Muscle layer of colon (tissue), 2 donors: ENCODE measurements at regions not wholly inside any gene's neighbourhood (a gene's known extent, or its start where the extent isn't known, plus 50 kb on each side); places are given as distances from the start of the nearest gene placed in this dataset.
A peak's percentile ranks its signal among the peaks of the same experiment; 100 is the strongest.

ENCODE experiments used
- H3K27ac ChIP-seq: one replicate; pipeline ENCODE4 v1.7.0; 2013; ENCODE audit warnings: low read depth, mild to moderate bottlenecking, low read length, moderate library complexity
- H3K27me3 ChIP-seq, 2 donors: one replicate each; pipeline ENCODE4 v1.7.0; 2013; ENCODE audit warnings: low read length in 2 of 2, mild to moderate bottlenecking in 2 of 2; ENCODE audit not compliant: insufficient read depth in 2 of 2, control insufficient read depth in 1 of 2
- H3K36me3 ChIP-seq: one replicate; pipeline ENCODE4 v1.7.0; 2013; ENCODE audit warnings: mild to moderate bottlenecking, low read length; ENCODE audit not compliant: insufficient read depth
- H3K4me1 ChIP-seq: one replicate; pipeline ENCODE4 v1.7.0; 2013; ENCODE audit warnings: mild to moderate bottlenecking, low read length; ENCODE audit not compliant: insufficient read depth
- H3K4me3 ChIP-seq, 2 donors: one replicate each; pipeline ENCODE4 v1.7.0; 2013; ENCODE audit warnings: low read length in 2 of 2, low read depth in 1 of 2, mild to moderate bottlenecking in 1 of 2, moderate library complexity in 1 of 2
- H3K9ac ChIP-seq: one replicate; pipeline ENCODE4 v1.7.0; 2013; ENCODE audit warnings: low read length
- H3K9me3 ChIP-seq: one replicate; pipeline ENCODE4 v1.7.0; 2013; ENCODE audit warnings: mild to moderate bottlenecking, low read length
- donor health status: abdominal sarcoma.
- donor health status: Adenocarcinoma of cecum.

DNA sequence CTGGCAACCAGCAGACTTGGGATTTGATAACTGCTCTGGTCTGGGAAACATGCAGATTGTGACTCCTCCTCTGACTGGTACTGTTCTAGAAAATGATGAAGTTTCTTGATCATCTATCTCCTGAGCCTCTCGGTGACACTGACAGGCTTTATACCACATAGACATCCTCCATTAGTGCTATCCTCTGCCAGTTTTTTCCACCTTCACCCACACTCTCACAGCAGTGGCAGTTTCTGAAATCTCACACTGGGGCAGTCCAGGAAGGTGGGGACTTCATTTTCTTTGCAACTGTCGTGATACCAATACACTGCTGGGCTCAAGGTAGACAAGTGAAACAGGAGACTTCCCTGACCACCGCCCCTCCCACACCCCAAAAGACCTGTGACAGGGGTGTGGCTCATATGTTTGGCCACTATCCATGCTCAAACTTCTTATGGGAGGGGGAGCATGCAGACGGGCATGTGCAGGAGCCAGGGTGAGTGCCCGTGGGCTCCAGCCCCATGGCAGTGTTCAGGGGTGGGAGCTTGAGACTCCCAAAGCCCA lies 66.3 kb upstream of the RMDN2 start:
- H3K4me1 ChIP-seq = peaks cover 44% of the 10 kb centered on the region
- H3K36me3 ChIP-seq = no peaks in the 10 kb centered on the region
- peak overlapping the region; percentile 72 for H3K27ac ChIP-seq
- H3K9ac ChIP-seq = peak overlapping the region; percentile 47
- no peaks in the 10 kb centered on the region for H3K9me3 ChIP-seq
- no peaks in the 10 kb centered on the region for H3K27me3 ChIP-seq
- H3K4me3 ChIP-seq = no peak overlapping the region

DNA sequence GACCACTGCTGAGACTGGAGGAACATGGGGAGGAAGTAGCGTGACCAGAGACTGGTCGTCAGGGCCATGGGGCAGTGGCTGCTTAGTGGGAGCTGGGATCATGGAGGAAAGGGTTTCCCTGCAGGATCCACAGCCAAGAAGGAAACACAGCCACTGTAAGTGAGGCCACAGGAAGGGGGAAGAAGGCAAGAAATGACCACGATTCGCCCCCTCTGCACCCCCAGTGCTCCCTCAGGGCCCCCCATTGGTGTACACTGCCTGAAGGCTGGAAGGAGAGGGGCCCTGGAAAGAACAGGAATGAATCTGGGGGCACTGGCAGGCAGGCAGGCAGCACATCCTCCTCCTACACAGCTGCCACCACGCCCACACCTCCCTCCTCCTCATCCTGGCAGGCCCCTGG lies 62.5 kb upstream of the RMDN2 start:
- Histone ChIP-seq H3K9me3 (no peaks in the 10 kb centered on the region), H3K27me3 (no peaks in the 10 kb centered on the region), H3K36me3 (no peaks in the 10 kb centered on the region), H3K27ac (no peak overlapping the region), H3K9ac (no peak overlapping the region), H3K4me3 (no peak overlapping the region), H3K4me1 (peaks cover 49% of the 10 kb centered on the region)

DNA sequence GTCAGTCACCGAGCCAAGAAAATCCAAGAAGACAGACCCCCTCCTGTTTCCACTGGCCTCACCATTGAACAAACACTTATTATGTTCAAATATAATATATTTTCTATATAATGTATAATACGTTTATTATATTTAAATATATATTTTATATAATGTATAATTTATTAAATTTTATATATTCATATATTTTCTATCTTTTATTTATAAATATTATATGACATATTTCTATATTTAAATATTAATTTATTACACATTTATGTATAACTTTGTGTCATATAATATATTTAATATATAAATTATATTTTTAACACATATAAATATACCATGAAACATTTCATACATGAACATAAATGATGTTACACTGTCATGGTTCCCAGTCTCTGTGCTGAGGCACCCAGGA lies 60.9 kb upstream of the RMDN2 start:
- H3K9me3 ChIP-seq = no peaks in the 10 kb centered on the region
- H3K27me3 ChIP-seq = no peaks in the 10 kb centered on the region
- no peak overlapping the region for H3K9ac ChIP-seq
- peaks cover 37% of the 10 kb centered on the region for H3K4me1 ChIP-seq
- H3K27ac ChIP-seq = no peak overlapping the region
- no peaks in the 10 kb centered on the region for H3K36me3 ChIP-seq
- no peak overlapping the region for H3K4me3 ChIP-seq

DNA sequence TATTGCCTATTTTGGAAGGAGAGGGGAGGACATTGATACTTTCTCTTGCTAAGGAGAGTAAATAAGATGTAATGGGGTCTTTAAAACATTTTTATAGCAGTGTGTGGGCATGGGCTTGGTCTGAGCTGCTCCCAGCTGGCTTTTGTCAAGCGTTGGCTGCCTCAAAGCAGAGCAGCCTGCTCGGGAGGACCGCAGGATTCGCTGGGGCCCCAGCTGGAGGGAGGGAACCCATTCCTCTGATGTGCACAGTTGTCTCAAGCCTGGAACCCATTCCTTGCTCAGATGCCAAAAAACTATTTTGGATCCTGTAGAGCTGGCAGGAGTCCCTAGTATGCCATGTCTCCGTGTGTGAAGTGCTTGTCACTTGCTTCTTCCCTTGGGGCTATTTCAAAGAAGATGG lies 59.4 kb upstream of the RMDN2 start:
- Histone ChIP-seq H3K9me3 (no peaks in the 10 kb centered on the region), H3K4me3 (no peak overlapping the region), H3K27me3 (no peaks in the 10 kb centered on the region), H3K36me3 (no peaks in the 10 kb centered on the region), H3K4me1 (peaks cover 48% of the 10 kb centered on the region), H3K27ac (peak overlapping the region; percentile 53), H3K9ac (no peak overlapping the region)

DNA sequence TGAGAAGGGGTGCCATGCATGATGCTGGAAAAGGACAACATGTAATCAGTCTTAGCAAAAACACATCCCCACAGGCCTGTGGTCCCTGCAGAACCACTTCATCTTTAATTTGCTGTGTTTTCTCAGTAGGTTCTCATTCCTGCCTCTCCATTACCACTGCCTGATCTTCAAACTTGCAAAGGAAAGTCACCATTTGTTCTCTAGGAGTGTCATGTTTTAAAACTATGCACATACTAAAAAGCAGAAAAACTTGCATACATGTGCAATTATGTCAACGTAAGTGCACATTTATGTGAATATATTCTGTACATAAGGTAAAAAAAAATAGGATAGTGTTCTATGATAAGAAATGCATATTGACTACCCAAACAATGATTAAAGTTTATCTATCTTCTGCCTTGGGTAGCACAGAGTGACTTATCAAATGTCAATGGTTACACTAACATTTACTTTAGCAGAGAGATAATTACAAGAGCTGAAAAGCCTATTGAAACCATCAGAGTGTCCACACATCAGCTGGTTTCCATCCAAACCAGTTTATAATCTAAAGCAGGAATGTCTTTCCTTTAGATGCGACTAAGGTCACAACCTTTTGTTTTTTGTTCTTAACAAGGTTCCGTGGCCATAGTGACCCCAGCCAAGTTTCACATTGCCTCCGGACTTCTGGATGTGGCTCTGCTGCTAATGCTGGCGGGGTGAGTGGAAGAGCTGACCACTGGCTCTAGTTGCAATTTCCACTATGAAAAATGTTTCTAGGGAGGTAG lies 58.7 kb upstream of the RMDN2 start:
- Histone ChIP-seq H3K4me3 (no peak overlapping the region), H3K36me3 (no peaks in the 10 kb centered on the region), H3K4me1 (peaks cover 55% of the 10 kb centered on the region), H3K27me3 (no peaks in the 10 kb centered on the region), H3K9ac (no peak overlapping the region), H3K27ac (peak overlapping the region; percentile 53), H3K9me3 (no peaks in the 10 kb centered on the region)

DNA sequence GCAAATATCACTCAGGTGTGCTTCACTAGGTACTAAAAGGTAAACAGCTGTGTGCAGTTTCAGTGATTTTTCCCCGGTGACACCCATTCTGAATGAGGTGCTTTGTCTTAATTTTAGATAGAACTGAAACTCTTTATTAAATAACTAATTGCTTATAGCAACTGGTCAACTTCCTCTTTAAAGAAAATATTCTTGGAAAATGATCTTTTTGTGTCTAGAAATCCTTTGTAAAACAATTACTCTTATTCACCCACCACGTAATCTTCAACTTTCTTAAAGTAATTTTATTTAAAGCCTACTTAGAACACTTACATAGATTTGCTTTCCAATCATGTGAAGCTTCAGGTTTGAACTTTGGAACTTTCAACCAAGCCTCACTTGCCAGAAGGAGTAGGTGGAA lies 57.9 kb upstream of the RMDN2 start:
- Histone ChIP-seq H3K9me3 (no peaks in the 10 kb centered on the region), H3K9ac (no peak overlapping the region), H3K27ac (peak overlapping the region; percentile 37), H3K4me3 (no peak overlapping the region), H3K4me1 (peaks cover 63% of the 10 kb centered on the region), H3K27me3 (no peaks in the 10 kb centered on the region), H3K36me3 (no peaks in the 10 kb centered on the region)

DNA sequence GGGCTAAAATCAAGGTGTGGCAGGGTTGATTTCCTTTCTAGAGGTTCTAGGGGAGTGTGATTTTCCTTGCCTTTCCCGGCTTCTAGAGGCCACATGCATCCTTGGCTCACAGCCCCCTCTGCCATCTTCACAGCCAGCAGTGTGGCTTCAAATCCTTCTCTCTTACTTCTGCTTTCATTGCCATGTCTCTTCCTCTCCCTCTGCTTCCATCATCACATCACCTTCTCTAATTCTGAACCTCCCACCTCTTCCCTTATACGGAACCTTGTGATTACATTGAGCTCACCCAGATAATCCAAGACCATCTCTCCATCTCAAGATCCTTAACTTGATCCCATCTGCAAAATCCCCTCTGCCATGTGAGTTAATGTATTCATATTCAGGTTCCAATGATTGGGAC lies 56.2 kb upstream of the RMDN2 start:
- Histone ChIP-seq H3K27me3 (no peaks in the 10 kb centered on the region), H3K4me3 (no peak overlapping the region), H3K9me3 (no peaks in the 10 kb centered on the region), H3K9ac (no peak overlapping the region), H3K27ac (peak overlapping the region; percentile 85), H3K36me3 (no peaks in the 10 kb centered on the region), H3K4me1 (peaks cover 79% of the 10 kb centered on the region)

DNA sequence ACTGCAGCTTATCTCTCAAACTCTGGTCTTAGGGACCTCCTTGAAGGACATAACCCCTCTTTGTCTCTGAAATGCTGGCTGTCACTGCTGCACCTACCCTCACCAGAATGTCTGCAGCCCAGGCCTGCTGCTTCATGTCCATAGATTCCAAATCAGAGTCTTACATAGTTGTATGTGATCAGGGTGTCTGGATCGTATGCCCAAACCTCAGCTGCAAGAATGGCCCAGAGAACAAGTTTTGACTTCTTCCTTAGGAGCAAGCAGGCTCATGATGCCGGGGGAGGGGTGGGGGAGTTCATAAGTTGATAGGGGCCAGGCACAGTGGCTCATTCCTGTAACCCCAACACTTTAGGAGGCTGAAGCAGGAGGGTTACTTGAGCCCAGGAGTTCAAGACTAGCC lies 55.8 kb upstream of the RMDN2 start:
- Histone ChIP-seq H3K4me3 (no peak overlapping the region), H3K36me3 (no peaks in the 10 kb centered on the region), H3K27me3 (no peaks in the 10 kb centered on the region), H3K27ac (peak overlapping the region; percentile 85), H3K9me3 (no peaks in the 10 kb centered on the region), H3K9ac (no peak overlapping the region), H3K4me1 (peaks cover 79% of the 10 kb centered on the region)

DNA sequence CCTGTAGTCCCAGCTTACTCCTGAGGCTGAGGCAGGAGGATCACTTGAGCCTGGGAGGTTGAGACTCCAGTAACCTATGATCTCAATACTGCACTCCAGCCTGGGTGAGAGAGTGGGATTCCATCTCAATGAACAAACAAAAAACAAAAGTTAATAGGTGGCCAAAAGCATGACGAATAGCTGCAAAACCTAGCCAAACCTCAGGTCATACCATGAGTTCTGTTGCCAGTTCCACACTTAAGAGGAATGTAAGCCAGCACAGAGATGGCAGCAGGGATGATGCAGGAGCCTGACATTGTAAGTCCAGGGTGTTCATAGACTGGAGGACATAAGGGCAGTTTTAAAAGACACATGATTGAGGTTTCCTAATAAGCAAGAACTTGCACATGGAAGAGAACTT lies 55.3 kb upstream of the RMDN2 start:
- Histone ChIP-seq H3K27ac (peak overlapping the region; percentile 85), H3K36me3 (no peaks in the 10 kb centered on the region), H3K9ac (no peak overlapping the region), H3K9me3 (no peaks in the 10 kb centered on the region), H3K4me1 (peaks cover 77% of the 10 kb centered on the region), H3K4me3 (no peak overlapping the region), H3K27me3 (no peaks in the 10 kb centered on the region)

DNA sequence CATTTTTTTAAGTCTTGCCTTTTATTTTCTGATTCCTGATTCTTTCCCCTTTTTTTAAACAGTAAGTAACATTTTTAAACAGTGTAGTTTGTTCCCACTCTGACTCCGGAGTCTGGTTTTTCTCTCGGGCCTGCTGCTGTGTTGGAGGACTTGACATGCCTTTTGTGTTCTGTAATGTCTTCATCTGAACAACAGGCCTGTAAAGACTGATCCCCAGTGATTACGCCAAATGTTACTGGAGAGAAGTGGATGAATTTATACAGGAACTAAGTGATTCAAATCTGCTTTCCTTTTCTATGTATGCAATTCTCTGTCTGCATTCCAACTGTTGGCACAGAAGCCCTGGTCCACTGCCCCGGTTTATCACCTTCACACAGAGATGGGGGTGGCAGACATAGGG lies 54.3 kb upstream of the RMDN2 start:
- H3K9me3 ChIP-seq = no peaks in the 10 kb centered on the region
- no peaks in the 10 kb centered on the region for H3K36me3 ChIP-seq
- H3K9ac ChIP-seq = no peak overlapping the region
- peak overlapping the region; percentile 85 for H3K27ac ChIP-seq
- H3K27me3 ChIP-seq = no peaks in the 10 kb centered on the region
- H3K4me1 ChIP-seq = peaks cover 67% of the 10 kb centered on the region
- no peak overlapping the region for H3K4me3 ChIP-seq

DNA sequence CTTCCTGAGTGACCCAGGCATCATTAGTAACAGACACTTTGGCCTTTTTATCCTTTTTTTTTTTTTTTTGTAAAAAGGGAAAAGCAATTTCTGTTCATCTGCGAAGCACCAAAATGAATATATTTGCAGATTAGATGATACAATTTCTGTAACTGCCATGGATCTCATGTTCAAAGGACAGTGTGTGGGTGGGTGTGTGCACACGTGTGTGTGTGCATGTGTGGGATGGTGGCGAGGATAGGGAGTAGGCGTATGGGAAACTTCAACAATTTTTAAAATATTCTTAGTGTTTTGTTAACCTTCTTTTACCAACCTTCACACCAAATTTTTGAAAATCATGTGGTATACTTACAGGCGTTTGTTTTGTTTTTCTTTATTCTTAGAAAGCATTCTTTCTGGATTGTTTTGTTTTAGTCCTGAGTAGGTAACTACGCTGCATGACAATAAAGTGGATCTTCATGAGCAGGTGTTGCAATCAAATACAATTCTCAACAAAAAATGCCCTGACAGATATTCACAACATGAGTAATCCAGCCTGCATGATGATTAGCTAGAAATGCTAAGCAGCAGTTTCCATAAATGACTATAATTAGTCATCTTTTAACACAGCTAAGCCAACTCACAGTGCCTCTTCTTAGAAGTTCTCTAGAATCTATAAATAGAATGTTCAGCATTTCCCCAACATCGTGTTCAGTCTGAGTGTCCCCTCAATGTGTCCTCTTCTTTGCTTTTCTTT lies 53.5 kb upstream of the RMDN2 start:
- Histone ChIP-seq H3K9me3 (no peaks in the 10 kb centered on the region), H3K27me3 (no peaks in the 10 kb centered on the region), H3K27ac (peak overlapping the region; percentile 85), H3K4me1 (peaks cover 66% of the 10 kb centered on the region), H3K9ac (no peak overlapping the region), H3K36me3 (no peaks in the 10 kb centered on the region), H3K4me3 (no peak overlapping the region)
